ENCODE measurements at regions not wholly inside any gene's neighbourhood (a gene's known extent, or its start where the extent isn't known, plus 50 kb on each side); places are given as distances from the start of the nearest gene placed in this dataset.

GRCh38 chr1:5750186-5751162 lies 241.8 kb downstream of the NPHP4 start:
- DNase-seq (ENCODE audit: low read depth), result no peak

DNA sequence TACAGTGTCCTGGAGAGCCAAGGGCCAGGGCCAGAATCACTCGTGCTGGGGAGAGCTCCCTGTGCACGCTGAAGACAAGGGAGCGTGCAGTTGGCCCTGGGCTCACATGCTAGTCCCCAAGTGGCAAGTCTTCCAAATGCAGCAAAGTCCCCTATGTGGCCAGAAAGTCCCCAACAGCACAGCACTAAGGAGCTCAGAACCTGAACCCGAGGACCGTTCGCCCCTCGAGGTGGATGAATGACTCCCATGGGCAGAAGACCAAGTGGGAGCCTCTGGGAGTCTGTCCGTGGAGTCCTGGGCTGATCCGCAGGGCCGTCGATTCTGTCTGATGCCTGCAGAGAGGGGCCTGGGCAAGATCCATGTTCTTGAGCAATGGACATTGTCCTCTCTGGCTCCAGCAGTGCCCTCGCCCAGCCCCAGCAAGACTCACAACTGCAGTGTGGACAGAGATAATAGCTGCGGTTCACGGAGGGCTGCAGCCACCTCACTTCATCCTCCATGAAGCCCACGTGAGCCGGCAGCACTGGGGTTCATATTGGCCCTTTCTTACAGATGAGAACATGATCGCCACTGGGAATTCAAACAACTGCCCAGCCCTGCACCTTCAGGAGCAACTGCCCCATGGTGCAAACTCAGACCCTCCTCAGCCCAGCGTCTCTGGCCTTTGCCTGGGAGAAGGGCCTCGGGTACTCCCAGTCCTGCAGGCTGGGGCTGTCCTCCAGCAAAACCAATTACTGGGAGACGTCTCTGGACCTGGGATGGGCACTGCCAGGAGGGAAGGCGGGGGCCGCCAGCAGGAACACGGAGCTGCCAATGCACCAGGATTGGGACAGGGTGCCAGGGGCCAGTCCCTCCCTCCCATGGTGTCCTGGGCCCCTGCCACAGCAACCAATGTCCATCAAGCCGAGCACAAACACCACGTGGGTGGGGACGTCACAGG lies 243.7 kb downstream of the NPHP4 start:
- no peak for DNase-seq (ENCODE audit: low read depth)

DNA sequence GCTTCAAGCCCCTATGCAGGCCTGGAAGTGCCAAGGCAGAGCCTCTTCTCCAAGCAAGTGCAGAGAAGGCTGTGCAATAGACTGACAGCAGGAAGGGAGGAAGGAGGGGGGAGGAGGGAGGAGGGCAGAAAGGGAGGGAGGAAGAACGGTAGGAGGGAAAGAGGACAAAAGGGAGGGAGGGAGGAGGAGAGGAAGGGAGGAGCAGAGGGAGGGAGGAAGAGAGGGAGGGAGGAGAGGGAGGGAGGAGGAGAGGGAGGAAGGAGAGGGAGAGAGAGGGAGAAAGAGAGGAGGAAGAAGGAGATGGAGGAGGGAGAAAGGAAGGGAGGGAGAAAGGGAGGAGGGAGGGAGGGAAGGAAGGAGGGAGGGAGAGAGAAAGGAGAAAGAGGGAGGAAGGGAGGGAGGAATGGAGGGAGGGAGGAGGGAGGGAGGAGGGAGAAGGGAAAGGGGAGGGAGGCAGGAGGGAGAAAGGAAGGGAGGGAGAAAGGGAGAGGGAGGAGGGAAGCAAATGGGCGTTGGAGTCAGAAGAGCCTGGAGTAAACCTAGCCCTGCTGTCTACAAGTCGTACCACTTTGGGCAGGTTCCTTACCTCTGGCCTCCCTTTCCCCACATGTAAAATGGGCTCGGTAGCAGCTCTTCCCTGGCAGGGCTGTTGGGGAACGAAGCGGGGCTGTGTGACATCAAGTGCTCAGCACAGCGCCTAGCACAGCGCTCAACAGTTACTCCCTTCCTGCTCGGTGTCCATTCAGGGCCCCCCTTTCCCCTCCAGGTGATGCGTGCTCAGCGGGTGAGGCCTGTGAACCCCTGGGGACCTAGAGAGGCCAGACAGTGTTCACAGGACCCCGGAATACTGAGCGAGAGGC lies 244.6 kb downstream of the NPHP4 start:
- DNase-seq (ENCODE audit: low read depth), result no peak

DNA sequence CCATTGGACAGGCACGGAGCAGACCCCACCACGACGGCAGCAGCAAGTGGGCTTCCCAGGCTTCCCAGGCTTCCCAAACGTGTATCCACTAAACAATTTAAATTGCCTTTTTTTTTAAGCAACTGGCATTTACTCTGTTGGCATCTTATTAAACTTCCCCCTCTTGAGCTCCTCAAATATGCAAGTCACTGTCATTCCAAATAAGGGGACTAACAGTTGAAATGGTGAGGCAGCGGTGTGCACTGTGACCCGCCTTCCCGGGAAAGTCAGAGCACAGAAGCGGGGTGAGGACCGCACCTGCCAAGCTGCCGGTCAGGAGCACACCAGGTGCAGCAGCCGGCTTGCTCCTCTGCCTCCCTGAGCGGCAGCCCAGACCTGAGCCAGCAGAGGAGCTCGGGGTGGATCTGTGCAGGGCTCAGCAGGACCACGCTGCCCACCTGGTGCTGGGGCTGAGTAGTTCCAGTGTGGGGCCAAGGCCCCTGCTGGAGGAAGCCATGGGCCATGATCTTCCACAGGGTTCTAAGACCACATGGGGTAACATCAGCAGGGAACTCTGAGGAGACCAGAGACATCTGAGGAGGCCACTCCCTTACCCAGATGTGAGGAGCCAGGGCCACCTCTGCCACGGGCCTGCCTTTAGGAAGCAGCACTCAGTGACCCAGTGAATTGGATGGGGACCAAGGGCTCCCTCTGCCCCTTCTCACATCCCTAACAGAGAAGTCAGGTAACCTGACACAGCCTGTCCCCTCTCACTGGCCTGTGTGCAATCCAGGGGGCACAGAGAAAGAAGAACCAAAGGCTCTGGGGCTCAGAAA lies 245.4 kb downstream of the NPHP4 start:
- DNase-seq (ENCODE audit: low read depth), result no peak

DNA sequence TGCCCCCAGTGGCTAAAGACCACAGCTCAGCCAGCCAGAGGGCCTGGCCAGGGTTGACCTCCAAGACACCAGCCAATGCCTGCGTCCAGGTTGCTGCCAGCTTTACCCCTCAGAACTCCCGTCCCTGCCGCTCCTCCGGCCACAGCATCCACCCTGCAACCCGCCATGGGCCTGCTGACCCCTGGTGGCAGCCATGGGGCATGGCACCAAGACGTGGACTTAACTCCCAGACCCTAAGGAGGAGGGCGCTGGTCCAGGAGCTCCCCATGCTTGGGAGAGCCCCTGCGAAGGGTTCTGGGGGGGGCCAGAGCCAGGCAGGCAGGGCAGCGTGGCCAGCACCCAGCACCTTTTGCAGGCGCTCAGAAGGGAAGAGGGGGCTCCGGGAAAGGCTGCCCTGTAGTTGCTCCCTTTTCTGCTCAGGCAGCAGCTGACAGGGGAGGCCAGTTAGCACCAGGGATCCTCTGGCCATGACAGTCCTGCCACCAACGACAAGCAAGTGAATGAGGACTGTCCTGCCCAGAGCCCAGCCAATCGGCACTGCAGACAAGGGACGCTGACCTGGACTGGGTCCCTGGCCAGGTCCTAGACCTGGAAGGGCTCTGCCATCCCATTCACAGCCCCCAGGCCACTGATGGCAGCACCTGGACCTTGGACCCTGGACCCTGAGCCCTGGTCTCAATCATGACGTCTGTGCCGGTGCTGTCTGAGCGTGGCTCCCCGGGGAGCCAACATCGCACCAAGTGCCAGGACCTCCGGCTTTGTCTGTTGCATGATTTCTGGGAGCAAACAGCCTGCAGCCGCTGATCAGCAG lies 246.2 kb downstream of the NPHP4 start:
- DNase-seq (ENCODE audit: low read depth), result peak; percentile 7

DNA sequence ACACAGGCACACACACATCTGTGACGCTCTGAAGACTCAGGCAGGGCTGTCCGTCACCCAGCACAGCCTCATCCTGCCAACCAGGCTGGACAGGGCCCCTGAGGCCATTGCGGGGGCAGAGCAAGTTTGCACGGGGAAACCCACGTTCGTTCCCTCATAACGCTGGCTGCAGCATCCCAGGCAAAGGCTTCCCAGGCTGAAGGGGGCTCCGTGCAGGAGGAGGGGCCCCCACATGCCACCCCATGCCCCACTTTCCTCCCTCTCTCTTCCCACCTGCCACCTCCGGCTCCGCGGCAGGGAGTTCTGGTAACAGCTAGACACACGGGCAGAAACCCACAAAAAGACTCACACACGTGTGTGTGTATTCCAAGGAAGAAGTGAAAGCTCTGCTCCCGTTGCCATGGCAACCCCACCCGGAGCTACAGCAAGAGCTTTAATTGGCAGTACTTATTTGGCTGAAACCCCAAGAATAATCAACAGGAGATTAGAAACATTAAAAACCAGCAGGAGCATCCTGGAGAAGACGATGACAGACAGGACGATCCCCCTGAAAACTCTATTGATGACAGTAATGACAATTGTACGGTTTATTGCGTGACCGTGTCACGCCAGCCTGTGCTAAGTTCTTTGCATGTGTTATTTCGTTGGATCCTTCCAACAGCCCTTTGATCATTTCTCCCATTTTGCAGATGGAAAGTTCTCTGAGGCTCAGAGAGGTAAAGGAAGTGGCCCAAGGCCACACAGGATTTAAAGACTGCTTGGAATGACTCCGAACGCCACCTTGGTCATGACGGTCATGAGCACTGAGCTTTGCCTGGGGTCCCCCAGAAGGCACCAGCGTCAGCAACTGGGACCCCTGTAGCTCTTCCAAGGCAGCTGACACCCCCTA lies 247.1 kb downstream of the NPHP4 start:
- DNase-seq (ENCODE audit: low read depth), result no peak

- no peak for DNase-seq (ENCODE audit: low read depth)
Observed at GRCh38 chr1:5744341-5744740, 247.9 kb downstream of the NPHP4 start.

- DNase-seq (ENCODE audit: low read depth), result no peak
Observed at GRCh38 chr1:5743435-5744095, 248.7 kb downstream of the NPHP4 start.

DNA sequence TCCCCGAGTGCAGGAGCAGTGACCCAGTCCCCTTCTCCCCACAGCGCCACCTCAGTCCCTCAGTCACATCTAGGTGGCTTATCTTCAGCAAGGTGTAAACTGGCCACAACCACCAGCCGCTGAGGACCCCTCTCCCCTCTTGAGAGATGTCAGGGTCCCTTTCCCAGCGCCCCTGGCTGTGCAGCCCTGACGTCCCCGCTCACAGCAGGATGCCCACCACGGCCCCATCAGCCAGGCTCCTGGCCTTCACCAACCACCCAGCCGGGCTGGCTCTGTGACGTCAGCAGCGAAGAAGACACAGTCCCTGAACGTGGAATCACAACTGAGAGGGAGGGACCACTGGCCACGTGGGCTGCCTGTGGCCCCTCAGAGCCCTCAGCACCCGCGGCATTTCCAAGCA lies 249.4 kb downstream of the NPHP4 start:
- no peak for DNase-seq (ENCODE audit: low read depth)

- no peak for DNase-seq (ENCODE audit: low read depth)
Observed at GRCh38 chr1:5742032-5742431, 250.2 kb downstream of the NPHP4 start.

DNA sequence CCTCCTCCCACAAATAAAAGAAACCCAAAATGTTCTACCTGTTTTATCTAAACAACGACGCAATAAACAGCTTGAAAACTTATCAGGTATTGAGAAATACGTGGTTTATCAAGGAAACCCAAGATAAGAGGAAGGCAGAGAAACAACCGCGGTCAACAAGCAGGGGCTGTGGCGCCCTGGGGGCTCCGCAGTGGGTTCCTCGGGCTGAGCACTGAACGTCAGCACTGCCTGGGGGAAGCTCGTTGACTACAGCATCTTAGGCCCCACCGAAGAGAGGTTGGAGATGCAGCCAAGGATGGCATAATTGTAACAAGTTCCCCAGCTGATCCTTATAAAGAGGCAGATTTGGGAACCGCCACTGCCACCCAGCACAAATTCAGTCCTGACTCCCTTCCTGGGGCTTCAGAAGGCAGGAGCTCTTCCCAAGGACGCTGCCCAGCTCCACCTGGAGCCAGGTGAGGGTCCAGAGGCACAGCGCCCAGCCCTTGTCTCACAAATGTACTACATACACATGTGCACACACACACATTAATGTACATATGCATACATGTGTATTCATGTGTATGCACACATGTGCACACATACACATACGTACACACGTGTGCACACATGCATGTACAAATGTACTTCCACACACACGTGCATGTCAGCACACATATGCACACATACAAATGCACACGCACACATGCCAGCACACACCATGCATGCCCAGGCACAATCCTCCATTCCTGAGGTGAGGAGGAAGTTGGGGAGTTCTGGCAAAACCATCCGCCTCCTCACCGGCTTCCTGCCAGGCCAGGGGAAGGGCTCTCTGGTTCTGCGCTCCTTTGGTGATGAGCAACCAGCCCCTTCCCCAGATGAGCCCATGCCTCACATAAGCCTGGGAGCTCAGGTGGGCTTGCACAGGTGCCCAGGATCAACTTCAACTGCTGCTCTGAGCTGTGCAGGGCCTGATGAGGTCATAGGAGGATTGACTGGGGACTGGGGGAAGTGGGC lies 251.1 kb downstream of the NPHP4 start:
- no peak for DNase-seq (ENCODE audit: low read depth)

DNA sequence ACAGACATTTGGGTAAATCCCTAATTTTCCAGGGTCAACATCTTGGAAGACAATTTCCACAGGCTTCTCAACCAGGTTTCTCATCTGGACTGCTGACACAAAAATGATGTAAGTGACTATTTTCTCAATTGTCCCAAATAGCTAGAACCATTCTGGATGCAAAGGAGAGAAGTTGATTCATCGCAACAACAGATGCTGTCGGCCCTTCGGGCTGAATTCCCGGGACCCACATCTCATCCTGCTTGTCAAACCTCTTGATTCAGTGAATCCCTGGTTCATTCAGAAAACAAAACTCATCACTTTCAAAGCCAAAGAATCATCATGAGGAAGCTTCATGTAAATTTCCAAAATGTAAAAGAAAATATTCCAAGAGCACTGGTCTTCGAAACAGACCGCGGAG lies 251.8 kb downstream of the NPHP4 start:
- no peak for DNase-seq (ENCODE audit: low read depth)

GRCh38 chr1:5739561-5740078 lies 252.6 kb downstream of the NPHP4 start:
- no peak for DNase-seq (ENCODE audit: low read depth)

GRCh38 chr1:5738911-5739462 lies 253.2 kb downstream of the NPHP4 start:
- DNase-seq (ENCODE audit: low read depth), result no peak

DNA sequence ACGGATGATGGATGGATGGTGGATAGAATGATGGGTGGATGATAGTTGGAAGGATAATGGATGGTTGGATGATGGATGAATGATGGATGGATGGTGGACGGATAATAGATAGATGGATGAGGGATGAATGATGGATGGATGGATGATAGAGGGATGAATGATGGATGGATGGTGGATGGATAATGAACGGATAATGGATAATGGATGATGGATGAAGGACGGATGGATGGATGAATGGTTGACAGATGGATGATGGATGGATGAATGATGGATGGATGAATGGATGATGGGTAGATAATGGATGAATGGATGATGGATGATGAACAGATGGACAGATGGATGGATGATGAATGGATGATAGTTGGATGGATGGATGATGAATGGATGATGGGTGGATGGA lies 255.1 kb downstream of the NPHP4 start:
- DNase-seq (ENCODE audit: low read depth), result no peak

DNA sequence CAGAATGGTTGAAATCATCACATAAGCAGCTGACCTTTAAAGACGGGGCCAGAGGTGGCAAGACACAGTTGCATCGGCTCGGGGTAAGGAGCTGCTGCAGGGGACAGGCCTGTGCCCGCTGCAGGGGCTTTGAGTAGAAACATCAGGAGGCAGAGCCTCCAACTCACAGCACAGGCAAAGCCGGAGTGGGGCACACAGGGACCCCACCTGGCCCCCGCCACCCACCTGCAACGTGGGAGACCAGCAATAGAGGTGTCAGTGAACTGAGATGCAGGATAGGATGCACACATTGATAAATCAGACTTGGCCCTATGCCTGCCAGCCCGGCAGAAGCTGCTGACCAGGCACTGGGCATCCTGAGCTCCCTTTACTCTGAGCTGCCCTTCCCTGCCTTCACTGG lies 257.2 kb downstream of the NPHP4 start:
- DNase-seq (ENCODE audit: low read depth), result no peak

- no peak for DNase-seq (ENCODE audit: low read depth)
Observed at GRCh38 chr1:5734414-5734813, 257.8 kb downstream of the NPHP4 start.
